Astrocyte (in vitro differentiated cells and primary cell): ENCODE measurements at regions not wholly inside any gene's neighbourhood (a gene's known extent, or its start where the extent isn't known, plus 50 kb on each side); places are given as distances from the start of the nearest gene placed in this dataset.

Experiments
- DNase-seq: peaks from one replicate; pipeline ENCODE4 v3.0.0-alpha.2; 2010; ENCODE audit warnings: low read depth
- FAIRE-seq: peaks from 2 replicates; lab custom pipeline; 2011; peaks lifted over from hg19 to GRCh38; lab: Jason Lieb, UNC
- H2AFZ ChIP-seq: 2 replicates; pipeline ENCODE4 v1.6.0; 2012; ENCODE audit warnings: low read depth, low read length, inconsistent platforms
- H3K27ac ChIP-seq: 2 replicates; pipeline ENCODE4 v1.5.1; 2011; ENCODE audit warnings: low read depth, low read length, inconsistent platforms
- H3K27me3 ChIP-seq: 2 replicates; pipeline ENCODE4 v1.6.0; 2011; ENCODE audit warnings: low read length, inconsistent platforms; ENCODE audit not compliant: insufficient read depth
- H3K36me3 ChIP-seq: 2 replicates; pipeline ENCODE4 v1.5.1; 2011; ENCODE audit warnings: low read length, inconsistent platforms; ENCODE audit not compliant: insufficient read depth
- H3K4me1 ChIP-seq: 2 replicates; pipeline ENCODE4 v1.5.1; 2011; ENCODE audit warnings: low read length, inconsistent platforms; ENCODE audit not compliant: insufficient read depth
- H3K4me2 ChIP-seq: 2 replicates; pipeline ENCODE4 v1.6.0; 2012; ENCODE audit warnings: low read length, inconsistent platforms
- H3K4me3 ChIP-seq: 2 replicates; pipeline ENCODE4 v1.5.1; 2011; ENCODE audit warnings: low read depth, mild to moderate bottlenecking, low read length, inconsistent platforms; ENCODE audit not compliant: insufficient read depth
- H3K79me2 ChIP-seq: 2 replicates; pipeline ENCODE4 v1.6.0; 2012; ENCODE audit warnings: mild to moderate bottlenecking, low read length, inconsistent platforms; ENCODE audit not compliant: insufficient read depth
- H3K9ac ChIP-seq: 2 replicates; pipeline ENCODE4 v1.6.0; 2012; ENCODE audit warnings: mild to moderate bottlenecking, low read length, inconsistent platforms
- H3K9me3 ChIP-seq: 2 replicates; pipeline ENCODE4 v1.5.1; 2012; ENCODE audit warnings: low read depth, mild to moderate bottlenecking, low read length, inconsistent platforms; ENCODE audit not compliant: insufficient read depth
- H4K20me1 ChIP-seq: 2 replicates; pipeline ENCODE4 v1.6.0; 2012; ENCODE audit warnings: low read length, inconsistent platforms; ENCODE audit not compliant: insufficient read depth
- H3K27ac Mint-ChIP-seq: one replicate; pipeline ENCODE4 v1.8.0; 2021; ENCODE audit warnings: mild to moderate bottlenecking, mixed read lengths; ENCODE audit not compliant: unreplicated experiment
- H3K27me3 Mint-ChIP-seq: one replicate; pipeline ENCODE4 v1.8.0; 2021; ENCODE audit warnings: low read depth, mixed read lengths; ENCODE audit not compliant: unreplicated experiment
- H3K36me3 Mint-ChIP-seq: one replicate; pipeline ENCODE4 v1.8.0; 2021; ENCODE audit warnings: low read depth, mixed read lengths; ENCODE audit not compliant: unreplicated experiment
- H3K4me1 Mint-ChIP-seq: one replicate; pipeline ENCODE4 v1.8.0; 2021; ENCODE audit warnings: low read depth, mixed read lengths; ENCODE audit not compliant: unreplicated experiment
- H3K4me3 Mint-ChIP-seq: one replicate; pipeline ENCODE4 v1.8.0; 2021; ENCODE audit warnings: mild to moderate bottlenecking, moderate library complexity, mixed read lengths; ENCODE audit not compliant: unreplicated experiment
- H3K9me3 Mint-ChIP-seq: one replicate; pipeline ENCODE4 v1.8.0; 2021; ENCODE audit warnings: mild to moderate bottlenecking, mixed read lengths; ENCODE audit not compliant: unreplicated experiment
- EZH2 ChIP-seq: IDR thresholded peaks from 2 replicates; pipeline ENCODE4 v1.6.1; 2012; ENCODE audit warnings: mild to moderate bottlenecking, low read length, inconsistent platforms; ENCODE audit not compliant: insufficient read depth
- TF ChIP-seq, protein P1 (sequence below): IDR thresholded peaks from 2 replicates; pipeline ENCODE4 v1.5.1; 2011; ENCODE audit warnings: low read depth, mild to moderate bottlenecking, inconsistent platforms, low read length, moderate library complexity; ENCODE audit not compliant: insufficient read depth

DNA sequence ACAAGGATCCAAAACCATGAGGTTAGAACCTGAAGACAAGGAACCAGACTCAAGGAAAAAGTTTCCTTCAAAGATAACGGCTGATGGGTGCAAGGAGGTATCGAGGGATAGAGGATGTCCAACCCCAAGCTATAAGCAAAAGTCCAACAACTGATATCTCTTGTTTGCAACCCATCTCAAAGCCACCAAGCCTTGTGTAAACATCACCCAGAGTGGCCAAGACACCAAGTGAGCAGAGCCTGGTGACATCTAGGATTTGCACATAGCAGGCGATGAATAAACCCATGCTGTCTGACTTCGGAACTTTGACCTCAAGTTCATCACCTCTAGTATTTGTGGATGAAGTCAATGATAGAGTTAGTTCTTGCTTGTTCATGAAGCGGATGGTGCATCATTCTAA, 180.7 kb downstream of the ETS2 start:
- peaks cover 52% of the 10 kb centered on the region for H3K4me1 Mint-ChIP-seq
- no peak overlapping the region for H3K27ac ChIP-seq
- H3K4me1 ChIP-seq, result peaks cover 38% of the 10 kb centered on the region

DNA sequence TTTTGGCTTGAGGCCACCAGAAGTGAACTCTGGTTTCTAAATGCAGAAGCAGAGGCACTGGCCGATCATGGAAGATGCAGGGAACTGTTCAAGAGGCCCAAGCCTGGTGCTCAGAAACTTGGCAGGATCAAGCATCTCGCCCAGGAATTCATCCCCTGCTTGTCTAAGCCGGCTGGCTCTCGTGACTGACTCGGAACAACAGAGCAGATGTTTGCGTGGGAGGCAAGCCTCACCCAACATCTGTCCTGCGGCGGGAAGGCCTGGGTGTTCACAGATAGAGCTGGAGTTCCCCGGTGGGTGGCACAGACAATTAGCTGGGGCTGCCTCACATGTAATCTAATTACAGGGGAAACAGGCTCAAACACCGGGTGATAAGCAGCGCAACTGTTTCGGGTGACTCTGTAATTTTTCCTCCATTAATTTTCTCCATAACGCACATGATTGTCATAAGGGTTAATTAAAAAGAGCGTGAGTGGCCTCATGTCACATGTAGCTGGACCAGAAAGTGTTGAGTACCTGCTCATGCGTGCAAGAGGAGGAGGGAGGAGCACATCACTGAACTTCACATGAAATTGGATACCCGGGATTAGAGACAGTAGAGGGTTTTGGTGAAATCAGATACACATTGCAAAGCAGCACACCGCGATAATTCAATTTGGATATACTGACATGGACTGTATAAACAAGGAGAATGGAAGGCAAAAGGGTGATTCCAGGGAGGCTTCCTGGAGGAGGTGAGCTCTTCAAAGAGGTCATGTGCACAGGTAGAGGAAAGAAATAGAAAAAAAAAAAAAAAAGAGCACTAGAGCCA, 180.0 kb downstream of the ETS2 start:
- Mint-ChIP-seq H3K4me3 (no peak overlapping the region), H3K27me3 (peaks cover 7% of the 10 kb centered on the region), H3K36me3 (no peaks in the 10 kb centered on the region), H3K27ac (peak overlapping the region; percentile 14), H3K9me3 (peaks cover 6% of the 10 kb centered on the region), H3K4me1 (peaks cover 54% of the 10 kb centered on the region)
- no peak for TF ChIP-seq EZH2
- TF ChIP-seq, protein P1, sequence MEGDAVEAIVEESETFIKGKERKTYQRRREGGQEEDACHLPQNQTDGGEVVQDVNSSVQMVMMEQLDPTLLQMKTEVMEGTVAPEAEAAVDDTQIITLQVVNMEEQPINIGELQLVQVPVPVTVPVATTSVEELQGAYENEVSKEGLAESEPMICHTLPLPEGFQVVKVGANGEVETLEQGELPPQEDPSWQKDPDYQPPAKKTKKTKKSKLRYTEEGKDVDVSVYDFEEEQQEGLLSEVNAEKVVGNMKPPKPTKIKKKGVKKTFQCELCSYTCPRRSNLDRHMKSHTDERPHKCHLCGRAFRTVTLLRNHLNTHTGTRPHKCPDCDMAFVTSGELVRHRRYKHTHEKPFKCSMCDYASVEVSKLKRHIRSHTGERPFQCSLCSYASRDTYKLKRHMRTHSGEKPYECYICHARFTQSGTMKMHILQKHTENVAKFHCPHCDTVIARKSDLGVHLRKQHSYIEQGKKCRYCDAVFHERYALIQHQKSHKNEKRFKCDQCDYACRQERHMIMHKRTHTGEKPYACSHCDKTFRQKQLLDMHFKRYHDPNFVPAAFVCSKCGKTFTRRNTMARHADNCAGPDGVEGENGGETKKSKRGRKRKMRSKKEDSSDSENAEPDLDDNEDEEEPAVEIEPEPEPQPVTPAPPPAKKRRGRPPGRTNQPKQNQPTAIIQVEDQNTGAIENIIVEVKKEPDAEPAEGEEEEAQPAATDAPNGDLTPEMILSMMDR, result no peak
- peak overlapping the region; percentile 30 for H3K27ac ChIP-seq
- peak overlapping the region; percentile 68 for H3K4me2 ChIP-seq
- peaks cover 30% of the 10 kb centered on the region for H3K27me3 ChIP-seq
- H3K4me1 ChIP-seq, result peaks cover 38% of the 10 kb centered on the region
- no peak overlapping the region for H2AFZ ChIP-seq
- no peak overlapping the region for H3K4me3 ChIP-seq
- peak overlapping the region; percentile 52 for H3K9ac ChIP-seq
- H4K20me1 ChIP-seq, result no peaks in the 10 kb centered on the region
- FAIRE-seq (no peak), DNase-seq (peak; percentile 87)
- no peaks in the 10 kb centered on the region for H3K9me3 ChIP-seq
- H3K79me2 ChIP-seq, result no peaks in the 10 kb centered on the region
- H3K36me3 ChIP-seq, result no peaks in the 10 kb centered on the region

More for the DNA sequence above, 180.7 kb downstream of the ETS2 start:
- H3K36me3 Mint-ChIP-seq, result no peaks in the 10 kb centered on the region
- H3K9ac ChIP-seq, result no peak overlapping the region
- DNase-seq, result no peak
- H3K9me3 Mint-ChIP-seq, result peaks cover 6% of the 10 kb centered on the region
- no peak overlapping the region for H3K27ac Mint-ChIP-seq
- no peak for FAIRE-seq
- peaks cover 7% of the 10 kb centered on the region for H3K27me3 Mint-ChIP-seq
- TF ChIP-seq EZH2, result no peak
- TF ChIP-seq, protein P1, result no peak
- no peaks in the 10 kb centered on the region for H3K79me2 ChIP-seq
- H3K4me3 Mint-ChIP-seq, result no peak overlapping the region
- no peak overlapping the region for H3K4me3 ChIP-seq
- H2AFZ ChIP-seq, result no peak overlapping the region
- H3K27me3 ChIP-seq, result peaks cover 28% of the 10 kb centered on the region
- H3K36me3 ChIP-seq, result no peaks in the 10 kb centered on the region
- H4K20me1 ChIP-seq, result no peaks in the 10 kb centered on the region
- no peaks in the 10 kb centered on the region for H3K9me3 ChIP-seq
- H3K4me2 ChIP-seq, result no peak overlapping the region
